ENCODE measurements at regions not wholly inside any gene's neighbourhood (a gene's known extent, or its start where the extent isn't known, plus 50 kb on each side); places are given as distances from the start of the nearest gene placed in this dataset.
"Not testable (repeated sequence)": the region's sequence is repeated elsewhere in the genome, so short reads cannot be mapped to it uniquely, and the experiment has no call there.

- CTCF ChIA-PET: interaction anchor here (1.0 kb wide), 1 partner anchor 323 kb away, joined by 3 read pairs; no protein-coding TSS in a partner anchor
- no peak overlapping the region for H3K4me3 ChIP-seq (ENCODE audit: low read depth, low read length)
- H3K9me3 ChIP-seq (ENCODE audit: control insufficient read depth, insufficient read depth, low read length): no peaks in the 10 kb centered on the region
- no peak for TF ChIP-seq CTCF (IDR thresholded peaks at IDR 0.05; ENCODE audit: low read depth, low read length)
- H3K27ac ChIP-seq (ENCODE audit: low read depth, low read length): no peak overlapping the region
- no peaks in the 10 kb centered on the region for H3K27me3 ChIP-seq (ENCODE audit: control insufficient read depth, insufficient read depth, low read length)
- DNase-seq (ENCODE audit: low read depth, low spot score): no peak
- POLR2A ChIA-PET: no interaction called here
Measured at GRCh38 chr17:71089431-71089830, 920.1 kb downstream of the KCNJ2 start.

- H3K4me3 ChIP-seq (ENCODE audit: low read depth, low read length): no peak overlapping the region
- no peak for TF ChIP-seq CTCF (IDR thresholded peaks at IDR 0.05; ENCODE audit: low read depth, low read length)
- H3K27me3 ChIP-seq (ENCODE audit: control insufficient read depth, insufficient read depth, low read length): no peaks in the 10 kb centered on the region
- no peak overlapping the region for H3K27ac ChIP-seq (ENCODE audit: low read depth, low read length)
- POLR2A ChIA-PET: no interaction called here
- no peak for DNase-seq (ENCODE audit: low read depth, low spot score)
- H3K9me3 ChIP-seq (ENCODE audit: control insufficient read depth, insufficient read depth, low read length): no peaks in the 10 kb centered on the region
- CTCF ChIA-PET: no interaction called here
Measured at GRCh38 chr17:71098071-71098470, 928.7 kb downstream of the KCNJ2 start.

- TF ChIP-seq CTCF (IDR thresholded peaks at IDR 0.05; ENCODE audit: low read depth, low read length): no peak
- H3K4me3 ChIP-seq (ENCODE audit: low read depth, low read length): no peak overlapping the region
- H3K27ac ChIP-seq (ENCODE audit: low read depth, low read length): no peak overlapping the region
- ChIA-PET CTCF (no interaction called here), POLR2A (no interaction called here)
- no peaks in the 10 kb centered on the region for H3K9me3 ChIP-seq (ENCODE audit: control insufficient read depth, insufficient read depth, low read length)
- no peak for DNase-seq (ENCODE audit: low read depth, low spot score)
- no peaks in the 10 kb centered on the region for H3K27me3 ChIP-seq (ENCODE audit: control insufficient read depth, insufficient read depth, low read length)
Measured at GRCh38 chr17:71099003-71099714, 929.8 kb downstream of the KCNJ2 start.

- CTCF ChIA-PET: no interaction called here
- DNase-seq (ENCODE audit: low read depth, low spot score): no peak
- POLR2A ChIA-PET: no interaction called here
- H3K27me3 ChIP-seq (ENCODE audit: control insufficient read depth, insufficient read depth, low read length): no peaks in the 10 kb centered on the region
- no peaks in the 10 kb centered on the region for H3K9me3 ChIP-seq (ENCODE audit: control insufficient read depth, insufficient read depth, low read length)
- H3K4me3 ChIP-seq (ENCODE audit: low read depth, low read length): no peak overlapping the region
- H3K27ac ChIP-seq (ENCODE audit: low read depth, low read length): no peak overlapping the region
- TF ChIP-seq CTCF (IDR thresholded peaks at IDR 0.05; ENCODE audit: low read depth, low read length): no peak
Measured at GRCh38 chr17:71102777-71103176, 933.4 kb downstream of the KCNJ2 start.

- CTCF ChIA-PET: interaction anchor here (1.7 kb wide), 1 partner anchor 337 kb away, joined by 4 read pairs; no protein-coding TSS in a partner anchor
- Histone ChIP-seq H3K27ac (ENCODE audit: low read depth, low read length) (no peak overlapping the region), H3K27me3 (ENCODE audit: control insufficient read depth, insufficient read depth, low read length) (no peaks in the 10 kb centered on the region), H3K4me3 (ENCODE audit: low read depth, low read length) (no peak overlapping the region), H3K9me3 (ENCODE audit: control insufficient read depth, insufficient read depth, low read length) (no peaks in the 10 kb centered on the region)
- TF ChIP-seq CTCF (IDR thresholded peaks at IDR 0.05; ENCODE audit: low read depth, low read length): no peak
- POLR2A ChIA-PET: no interaction called here
- DNase-seq (ENCODE audit: low read depth, low spot score): no peak
Measured at GRCh38 chr17:71104225-71104624, 934.9 kb downstream of the KCNJ2 start.

- H3K9me3 ChIP-seq (ENCODE audit: control insufficient read depth, insufficient read depth, low read length); H3K27me3 ChIP-seq (ENCODE audit: control insufficient read depth, insufficient read depth, low read length); CTCF ChIA-PET; H3K27ac ChIP-seq (ENCODE audit: low read depth, low read length); H3K4me3 ChIP-seq (ENCODE audit: low read depth, low read length); DNase-seq (ENCODE audit: low read depth, low spot score); POLR2A ChIA-PET: not testable (repeated sequence)
Measured at GRCh38 chr17:71106056-71106455, 936.7 kb downstream of the KCNJ2 start.

Measured in AG04450 (cell line).